Left lung (tissue), 4 donors: ENCODE measurements at regions not wholly inside any gene's neighbourhood (a gene's known extent, or its start where the extent isn't known, plus 50 kb on each side); places are given as distances from the start of the nearest gene placed in this dataset.

Experiments used
- ATAC-seq: fragments of 200-7000 bp; cut with Tn5 transposase; one replicate; pipeline ENCODE4 v1.9.1; 2020; ENCODE audit warnings: moderate library complexity
- DNase-seq, 4 donors: peaks; one replicate each; pipeline ENCODE4 v3.0.0-alpha.2; 2013 to 2020
- H3K27ac ChIP-seq, 2 donors: fragments of 200-600 bp; sonication (generic) in 1 of 2; one replicate each; pipeline versions ENCODE4 v1.5.0 to v1.8.0; 2020 to 2021
- H3K27me3 ChIP-seq, 2 donors: fragments of 200-600 bp; sonication (generic) in 1 of 2; one replicate each; pipeline versions ENCODE4 v1.5.0 to v1.8.0; 2020 to 2021
- H3K36me3 ChIP-seq, 2 donors: fragments of 200-600 bp; sonication (generic) in 1 of 2; one replicate each; pipeline versions ENCODE4 v1.5.0 to v1.8.0; 2020 to 2021
- H3K4me1 ChIP-seq, 2 donors: fragments of 200-600 bp; one replicate each; pipeline ENCODE4 v1.8.0; 2021
- H3K4me3 ChIP-seq, 2 donors: fragments of 200-600 bp; sonication (generic) in 1 of 2; one replicate each; pipeline versions ENCODE4 v1.5.0 to v1.8.0; 2020 to 2021; ENCODE audit warnings: mild to moderate bottlenecking in 1 of 2
- H3K9me3 ChIP-seq, 2 donors: fragments of 200-600 bp; sonication (generic) in 1 of 2; one replicate each; pipeline versions ENCODE4 v1.5.0 to v1.8.0; 2020 to 2021
- intact Hi-C, 2 donors: fragments of 100-400 bp; cut with DNase I; formaldehyde crosslinking; loops; one replicate each; pipeline versions ENCODE4 v1.11.2 to v1.14.2; 2022
- TF ChIP-seq, protein P1 (sequence below), 2 donors: fragments of 200-600 bp; sonication (generic) in 1 of 2; IDR thresholded peaks; one replicate each; pipeline versions ENCODE4 v1.5.0 to v1.8.0; 2021; ENCODE audit warnings: antibody characterized with exemption in 2 of 2
- donor health status: DM: no; HTN: yes; CAD: no.
- donor health status: DM: no; HTN: no; CAD: no.

GRCh38 chr2:121875585-121876185 is 120.2 kb downstream of the TSN start:
- intact Hi-C loops = no loop called here
- no peak for DNase-seq
- ATAC-seq = no peak
- TF ChIP-seq, protein P1, sequence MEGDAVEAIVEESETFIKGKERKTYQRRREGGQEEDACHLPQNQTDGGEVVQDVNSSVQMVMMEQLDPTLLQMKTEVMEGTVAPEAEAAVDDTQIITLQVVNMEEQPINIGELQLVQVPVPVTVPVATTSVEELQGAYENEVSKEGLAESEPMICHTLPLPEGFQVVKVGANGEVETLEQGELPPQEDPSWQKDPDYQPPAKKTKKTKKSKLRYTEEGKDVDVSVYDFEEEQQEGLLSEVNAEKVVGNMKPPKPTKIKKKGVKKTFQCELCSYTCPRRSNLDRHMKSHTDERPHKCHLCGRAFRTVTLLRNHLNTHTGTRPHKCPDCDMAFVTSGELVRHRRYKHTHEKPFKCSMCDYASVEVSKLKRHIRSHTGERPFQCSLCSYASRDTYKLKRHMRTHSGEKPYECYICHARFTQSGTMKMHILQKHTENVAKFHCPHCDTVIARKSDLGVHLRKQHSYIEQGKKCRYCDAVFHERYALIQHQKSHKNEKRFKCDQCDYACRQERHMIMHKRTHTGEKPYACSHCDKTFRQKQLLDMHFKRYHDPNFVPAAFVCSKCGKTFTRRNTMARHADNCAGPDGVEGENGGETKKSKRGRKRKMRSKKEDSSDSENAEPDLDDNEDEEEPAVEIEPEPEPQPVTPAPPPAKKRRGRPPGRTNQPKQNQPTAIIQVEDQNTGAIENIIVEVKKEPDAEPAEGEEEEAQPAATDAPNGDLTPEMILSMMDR (IDR thresholded peaks at IDR 0.05) = no peak
- no peaks in the 10 kb centered on the region for H3K36me3 ChIP-seq
- H3K27ac ChIP-seq = no peak overlapping the region
- no peaks in the 10 kb centered on the region for H3K4me1 ChIP-seq
- H3K4me3 ChIP-seq = no peak overlapping the region
- no peaks in the 10 kb centered on the region for H3K27me3 ChIP-seq
- H3K9me3 ChIP-seq = no peaks in the 10 kb centered on the region

DNA sequence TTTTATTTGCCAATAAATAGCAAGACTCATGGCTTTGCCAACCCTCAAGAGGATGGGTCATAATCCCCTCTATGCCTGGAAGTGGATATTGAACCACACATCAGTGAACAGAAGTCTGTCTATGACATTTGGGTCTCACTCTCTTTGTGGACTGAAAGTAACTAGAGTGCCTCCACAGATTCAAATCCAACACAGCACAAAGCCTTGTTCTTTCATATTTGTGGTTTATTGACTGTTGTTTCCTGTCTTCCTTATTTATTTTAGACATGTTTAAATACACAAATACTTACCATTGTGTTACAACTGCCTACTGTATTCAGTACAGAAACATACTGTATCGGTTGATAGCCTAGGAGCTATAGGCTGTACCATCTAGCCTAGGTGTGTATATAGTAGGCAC is 121.9 kb downstream of the TSN start:
- Histone ChIP-seq H3K27ac (no peak overlapping the region), H3K27me3 (no peaks in the 10 kb centered on the region), H3K4me1 (no peaks in the 10 kb centered on the region), H3K4me3 (no peak overlapping the region), H3K9me3 (no peaks in the 10 kb centered on the region), H3K36me3 (no peaks in the 10 kb centered on the region)
- DNase-seq (no peak), ATAC-seq (no peak)
- intact Hi-C loops = no loop called here
- TF ChIP-seq, protein P1 (IDR thresholded peaks at IDR 0.05) = no peak

DNA sequence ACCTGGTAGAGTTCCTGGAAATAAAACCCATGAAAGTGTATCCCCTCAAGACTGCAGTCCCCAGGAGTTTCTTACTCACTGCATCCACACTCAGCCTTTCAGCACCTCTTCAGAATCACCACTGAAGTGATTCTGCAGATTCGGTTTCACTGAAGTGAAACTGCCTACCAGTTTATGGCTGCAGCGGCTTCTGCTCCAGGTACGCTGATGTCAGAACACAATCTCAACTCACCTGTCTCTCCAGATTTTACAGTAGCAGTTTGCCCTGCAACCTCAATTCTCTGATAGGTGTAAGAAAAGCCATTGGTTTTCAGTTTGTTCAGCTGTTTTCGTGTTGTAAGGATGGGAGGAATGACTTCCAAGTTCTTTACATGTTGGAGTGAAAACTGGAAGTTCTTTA is 124.8 kb downstream of the TSN start:
- intact Hi-C loops = no loop called here
- no peaks in the 10 kb centered on the region for H3K4me1 ChIP-seq
- H3K27ac ChIP-seq = no peak overlapping the region
- H3K4me3 ChIP-seq = no peak overlapping the region
- TF ChIP-seq, protein P1 (IDR thresholded peaks at IDR 0.05) = no peak
- H3K36me3 ChIP-seq = no peaks in the 10 kb centered on the region
- ATAC-seq (no peak), DNase-seq (no peak)
- H3K27me3 ChIP-seq = no peaks in the 10 kb centered on the region
- no peaks in the 10 kb centered on the region for H3K9me3 ChIP-seq

DNA sequence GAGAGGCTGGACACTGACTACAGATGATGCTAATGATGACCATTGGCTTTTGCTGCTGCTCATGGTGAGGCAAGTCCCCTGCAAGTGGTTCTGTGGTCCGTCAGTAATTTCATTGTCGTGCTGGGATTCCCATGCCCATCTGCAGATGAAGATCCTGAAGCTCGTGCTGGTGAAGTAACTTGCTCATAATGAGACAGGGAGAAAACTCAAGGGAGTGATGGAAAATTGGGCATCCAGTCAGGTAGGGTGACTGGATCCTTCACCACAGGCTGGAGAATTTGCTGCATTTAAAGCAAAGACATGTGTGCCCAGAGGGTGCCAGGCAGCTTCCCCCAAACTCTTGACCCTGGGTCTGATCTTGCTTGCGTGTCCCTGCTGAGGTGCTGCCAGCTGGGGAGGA is 125.6 kb downstream of the TSN start:
- H3K9me3 ChIP-seq = no peaks in the 10 kb centered on the region
- no peaks in the 10 kb centered on the region for H3K4me1 ChIP-seq

DNA sequence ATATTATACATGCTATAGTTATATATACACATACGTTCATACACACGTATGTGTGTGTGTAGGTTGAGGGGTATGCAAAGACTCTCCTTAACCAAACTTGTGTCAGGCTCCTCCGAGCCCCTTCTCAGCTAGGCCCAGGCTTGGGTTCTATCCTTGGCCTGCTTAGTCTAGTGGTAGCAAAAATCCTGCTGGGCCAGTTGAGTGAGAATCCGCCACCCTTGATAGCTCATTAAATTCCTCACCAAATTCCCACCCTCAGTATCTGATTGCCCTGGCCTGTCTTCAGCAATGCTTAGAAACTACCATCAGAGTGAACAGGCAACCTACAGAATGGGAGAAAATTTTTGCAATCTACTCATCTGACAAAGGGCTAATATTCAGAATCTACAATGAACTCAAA is 126.5 kb downstream of the TSN start:
- no peak overlapping the region for H3K4me3 ChIP-seq
- intact Hi-C loops = no loop called here
- no peak overlapping the region for H3K27ac ChIP-seq
- ATAC-seq = no peak
- no peak for DNase-seq
- H3K27me3 ChIP-seq = no peaks in the 10 kb centered on the region
- no peaks in the 10 kb centered on the region for H3K36me3 ChIP-seq
- H3K9me3 ChIP-seq = no peaks in the 10 kb centered on the region
- H3K4me1 ChIP-seq = no peaks in the 10 kb centered on the region
- TF ChIP-seq, protein P1 (IDR thresholded peaks at IDR 0.05) = no peak

More for the DNA sequence above, 125.6 kb downstream of the TSN start:
- intact Hi-C loops = no loop called here
- Histone ChIP-seq H3K36me3 (no peaks in the 10 kb centered on the region), H3K27me3 (no peaks in the 10 kb centered on the region), H3K27ac (no peak overlapping the region), H3K4me3 (no peak overlapping the region)
- DNase-seq = no peak
- no peak for ATAC-seq
- TF ChIP-seq, protein P1 (IDR thresholded peaks at IDR 0.05) = no peak
